Spinal cord (tissue), 9 donors: ENCODE measurements at regions not wholly inside any gene's neighbourhood (a gene's known extent, or its start where the extent isn't known, plus 50 kb on each side); places are given as distances from the start of the nearest gene placed in this dataset.
A peak's percentile ranks its signal among the peaks of the same experiment; 100 is the strongest.
"Not testable (repeated sequence)": the region's sequence is repeated elsewhere in the genome, so short reads cannot be mapped to it uniquely, and the experiment has no call there.

ENCODE experiments used
- DNase-seq, 6 donors: peaks; one replicate each; pipeline versions ENCODE4 v3.0.0 to v3.0.0-alpha.2; 2013 to 2015; ENCODE audit warnings: low spot score in 6 of 6, low read depth in 4 of 6
- H3K27ac ChIP-seq: one replicate; pipeline ENCODE4 v1.5.1; 2013; ENCODE audit warnings: low read depth, low read length, control low read depth
- H3K27me3 ChIP-seq: one replicate; pipeline ENCODE4 v1.6.1; 2013; ENCODE audit warnings: low read length; ENCODE audit not compliant: control insufficient read depth, insufficient read depth
- H3K36me3 ChIP-seq: one replicate; pipeline ENCODE4 v1.6.1; 2013; ENCODE audit warnings: low read length; ENCODE audit not compliant: control insufficient read depth, insufficient read depth
- H3K4me1 ChIP-seq: one replicate; pipeline ENCODE4 v1.6.1; 2013; ENCODE audit warnings: low read length; ENCODE audit not compliant: control insufficient read depth, insufficient read depth
- H3K4me3 ChIP-seq: one replicate; pipeline ENCODE4 v1.5.1; 2013; ENCODE audit warnings: low read depth, low read length, control low read depth
- H3K9me3 ChIP-seq: one replicate; pipeline ENCODE4 v1.6.1; 2013; ENCODE audit warnings: low read length; ENCODE audit not compliant: control insufficient read depth, insufficient read depth
- WGBS: methylation state at CpG from one replicate; pipeline ENCODE4 v1.1.5; 2013; ENCODE audit warnings: missing lambda C conversion rate; ENCODE audit not compliant: insufficient coverage; 5-methylcytosine and 5-hydroxymethylcytosine counted together
- donor health status: healthy.

GRCh38 chr3:106454497-106454896 is 585.7 kb upstream of the CBLB start:
- Histone ChIP-seq H3K9me3 (no peaks in the 10 kb centered on the region), H3K27ac (no peak overlapping the region), H3K4me3 (no peak overlapping the region), H3K36me3 (no peaks in the 10 kb centered on the region), H3K4me1 (no peaks in the 10 kb centered on the region), H3K27me3 (no peaks in the 10 kb centered on the region)
- no peak for DNase-seq
- no CpG with 5 or more reads among the region's 4 CpGs for WGBS

- no peaks in the 10 kb centered on the region for H3K4me1 ChIP-seq
- no peaks in the 10 kb centered on the region for H3K27me3 ChIP-seq
- no peaks in the 10 kb centered on the region for H3K36me3 ChIP-seq
- WGBS = 80% methylated on average over 1 of the region's 3 CpGs
- H3K27ac ChIP-seq = no peak overlapping the region
- H3K9me3 ChIP-seq = no peaks in the 10 kb centered on the region
- H3K4me3 ChIP-seq = no peak overlapping the region
- DNase-seq = peak in 1 of 6 donors; percentile 84
Measured at GRCh38 chr3:106457281-106458180, 588.7 kb upstream of the CBLB start.

DNA sequence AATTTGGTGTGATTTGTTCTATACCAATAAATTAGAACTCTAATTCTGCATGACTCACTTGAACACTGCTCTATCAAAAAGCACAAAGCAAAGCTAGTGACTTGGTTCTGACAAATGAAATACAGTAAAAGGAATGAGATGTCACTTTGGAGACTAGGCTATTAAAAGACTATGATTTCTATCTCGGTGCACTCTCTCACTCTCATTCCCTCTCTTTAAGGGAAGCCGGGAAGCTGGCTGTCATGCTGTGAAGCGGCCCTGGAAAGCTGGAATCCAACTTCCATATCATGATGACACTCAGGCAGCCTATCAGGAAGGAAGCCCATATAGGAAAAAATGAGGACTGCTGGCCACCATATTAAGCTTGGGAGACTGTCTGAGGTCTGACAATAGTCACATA is 590.1 kb upstream of the CBLB start:
- H3K9me3 ChIP-seq = no peaks in the 10 kb centered on the region
- no peak overlapping the region for H3K4me3 ChIP-seq
- H3K36me3 ChIP-seq = no peaks in the 10 kb centered on the region
- H3K27me3 ChIP-seq = no peaks in the 10 kb centered on the region
- no peak for DNase-seq
- no peaks in the 10 kb centered on the region for H3K4me1 ChIP-seq
- no peak overlapping the region for H3K27ac ChIP-seq
- no CpG with 5 or more reads among the region's 3 CpGs for WGBS

- no peaks in the 10 kb centered on the region for H3K27me3 ChIP-seq
- H3K36me3 ChIP-seq = no peaks in the 10 kb centered on the region
- H3K4me1 ChIP-seq = no peaks in the 10 kb centered on the region
- no peak overlapping the region for H3K4me3 ChIP-seq
- no peaks in the 10 kb centered on the region for H3K9me3 ChIP-seq
- no peak overlapping the region for H3K27ac ChIP-seq
- DNase-seq = no peak
- 100% methylated on average over 1 of the region's 2 CpGs for WGBS
Measured at GRCh38 chr3:106466881-106467280, 598.1 kb upstream of the CBLB start.

- no peak for DNase-seq
- Histone ChIP-seq H3K4me1 (no peaks in the 10 kb centered on the region), H3K27me3 (no peaks in the 10 kb centered on the region), H3K36me3 (no peaks in the 10 kb centered on the region), H3K9me3 (no peaks in the 10 kb centered on the region), H3K4me3 (no peak overlapping the region), H3K27ac (no peak overlapping the region)
- WGBS = 75% methylated on average over 3 of the region's 7 CpGs
Measured at GRCh38 chr3:106473576-106474475, 605.0 kb upstream of the CBLB start.

- 87% methylated on average over 3 of the region's 5 CpGs for WGBS
- no peak for DNase-seq
Measured at GRCh38 chr3:106482451-106482850, 613.6 kb upstream of the CBLB start.

DNA sequence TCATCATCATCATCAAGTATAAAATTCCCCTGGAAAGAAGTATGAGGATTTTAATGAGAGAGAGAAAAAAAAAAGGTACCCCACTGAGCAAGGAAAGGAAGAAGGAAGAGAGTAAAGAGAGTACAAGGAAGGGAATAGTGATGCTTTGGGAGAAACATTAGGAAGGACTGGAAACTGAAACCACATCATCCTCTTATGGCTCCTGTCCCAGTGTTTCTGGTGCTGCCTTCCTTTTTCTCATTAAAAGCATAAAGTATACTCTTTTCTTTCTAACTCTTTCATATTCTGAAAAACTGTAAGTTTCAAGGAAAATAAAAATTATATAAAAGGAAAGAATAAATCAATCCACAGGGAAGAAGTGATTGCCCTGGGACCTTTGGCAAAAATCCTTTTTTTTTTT is 616.4 kb upstream of the CBLB start:
- Histone ChIP-seq H3K36me3 (no peaks in the 10 kb centered on the region), H3K4me3 (no peak overlapping the region), H3K27ac (no peak overlapping the region), H3K4me1 (no peaks in the 10 kb centered on the region), H3K9me3 (no peaks in the 10 kb centered on the region), H3K27me3 (no peaks in the 10 kb centered on the region)
- peak in 1 of 6 donors; percentile 7 for DNase-seq

More at GRCh38 chr3:106482451-106482850, 613.6 kb upstream of the CBLB start:
- Histone ChIP-seq H3K27me3 (no peaks in the 10 kb centered on the region), H3K27ac (no peak overlapping the region), H3K4me3 (no peak overlapping the region), H3K4me1 (no peaks in the 10 kb centered on the region), H3K36me3 (no peaks in the 10 kb centered on the region), H3K9me3 (no peaks in the 10 kb centered on the region)

GRCh38 chr3:106485802-106486201 is 617.0 kb upstream of the CBLB start:
- Histone ChIP-seq H3K27me3 (no peaks in the 10 kb centered on the region), H3K27ac (no peak overlapping the region), H3K36me3 (no peaks in the 10 kb centered on the region), H3K9me3 (no peaks in the 10 kb centered on the region), H3K4me1 (no peaks in the 10 kb centered on the region), H3K4me3 (no peak overlapping the region)
- no CpG with 5 or more reads among the region's 3 CpGs for WGBS
- peak in 2 of 6 donors; percentile 4 to 51 for DNase-seq

DNA sequence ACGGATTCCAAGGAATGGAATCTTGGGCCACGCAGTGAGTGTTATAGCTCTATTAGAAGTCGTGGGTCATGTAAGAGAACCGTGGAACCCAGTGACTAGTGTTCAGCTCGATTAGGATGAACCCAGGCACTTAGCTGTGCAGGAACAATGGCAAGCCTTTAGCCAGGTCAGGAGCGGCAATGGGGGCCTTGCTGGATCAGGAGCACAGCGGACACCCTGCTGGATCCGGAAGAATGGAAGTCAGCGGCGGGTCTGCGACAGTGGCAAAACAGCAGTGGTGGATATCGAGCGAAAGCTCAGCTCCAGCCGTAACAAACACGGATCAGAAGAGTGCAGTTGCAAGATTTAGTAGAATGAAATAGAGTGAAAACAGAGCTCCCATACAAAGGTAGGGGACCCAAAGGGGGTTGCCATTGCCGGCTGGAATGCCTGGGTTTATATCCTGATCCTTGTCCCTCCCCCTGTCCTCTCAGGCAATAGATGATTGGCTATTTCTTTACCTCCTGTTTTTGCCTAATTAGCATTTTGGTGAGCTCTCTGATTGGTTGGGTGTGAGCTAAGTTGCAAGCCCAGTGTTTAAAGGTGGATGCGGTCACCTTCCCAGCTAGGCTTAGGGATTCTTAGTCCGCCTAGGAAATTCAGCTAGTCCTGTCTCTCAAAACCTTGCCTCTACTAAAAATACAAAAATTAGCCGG is 618.3 kb upstream of the CBLB start:
- DNase-seq, H3K27me3 ChIP-seq, H3K4me1 ChIP-seq, H3K36me3 ChIP-seq, H3K4me3 ChIP-seq, H3K9me3 ChIP-seq, H3K27ac ChIP-seq: not testable (repeated sequence)
- WGBS = 96% methylated on average over 14 of the region's 19 CpGs
